Lower lobe of right lung (tissue), 2 donors: ENCODE measurements at regions not wholly inside any gene's neighbourhood (a gene's known extent, or its start where the extent isn't known, plus 50 kb on each side); places are given as distances from the start of the nearest gene placed in this dataset.
"Not testable (repeated sequence)": the region's sequence is repeated elsewhere in the genome, so short reads cannot be mapped to it uniquely, and the experiment has no call there.

Experiments
- ATAC-seq, 2 donors: fragments of 200-7000 bp; cut with Tn5 transposase; one replicate each; pipeline ENCODE4 v1.9.1; 2020 to 2022; ENCODE audit warnings: mild to moderate bottlenecking in 2 of 2, moderate library complexity in 2 of 2
- DNase-seq: peaks from one replicate; pipeline ENCODE4 v3.0.0-alpha.2; 2020
- H3K27ac ChIP-seq: fragments of 200-600 bp; one replicate; pipeline ENCODE4 v1.8.0; 2022
- H3K27me3 ChIP-seq: fragments of 200-600 bp; one replicate; pipeline ENCODE4 v1.8.0; 2022; ENCODE audit warnings: low read depth
- H3K36me3 ChIP-seq: fragments of 200-600 bp; one replicate; pipeline ENCODE4 v1.8.0; 2022; ENCODE audit warnings: mild to moderate bottlenecking
- H3K4me1 ChIP-seq: fragments of 200-600 bp; one replicate; pipeline ENCODE4 v1.8.0; 2022
- H3K4me3 ChIP-seq: fragments of 200-600 bp; one replicate; pipeline ENCODE4 v1.8.0; 2022; ENCODE audit warnings: mild to moderate bottlenecking
- H3K9me3 ChIP-seq: fragments of 200-600 bp; one replicate; pipeline ENCODE4 v1.8.0; 2022
- CTCF ChIP-seq: fragments of 200-600 bp; IDR thresholded peaks from one replicate; pipeline ENCODE4 v1.8.0; 2022; ENCODE audit warnings: antibody characterized with exemption, mild to moderate bottlenecking
- intact Hi-C: fragments of 100-400 bp; cut with DNase I; formaldehyde crosslinking; loops from one replicate; pipeline ENCODE4 v1.11.0; 2022
- donor health status: DM: no; HTN: yes; CAD: no; lungs with severe emphysema.

GRCh38 chr4:176618138-176618537 lies 174.6 kb downstream of the VEGFC start:
- Histone ChIP-seq H3K27ac (no peak overlapping the region), H3K4me3 (no peak overlapping the region), H3K36me3 (no peaks in the 10 kb centered on the region), H3K4me1 (no peaks in the 10 kb centered on the region), H3K27me3 (no peaks in the 10 kb centered on the region), H3K9me3 (no peaks in the 10 kb centered on the region)
- ATAC-seq, result no peak
- DNase-seq, result no peak
- no peak for TF ChIP-seq CTCF
- intact Hi-C loops, result no loop called here

- ATAC-seq (no peak), DNase-seq (no peak)
- H3K27me3 ChIP-seq, result no peaks in the 10 kb centered on the region
- no peak for TF ChIP-seq CTCF
- no peak overlapping the region for H3K27ac ChIP-seq
- H3K36me3 ChIP-seq, result no peaks in the 10 kb centered on the region
- intact Hi-C loops, result no loop called here
- H3K4me3 ChIP-seq, result no peak overlapping the region
- no peaks in the 10 kb centered on the region for H3K4me1 ChIP-seq
- no peaks in the 10 kb centered on the region for H3K9me3 ChIP-seq
These were observed 173.3 kb downstream of the VEGFC start for GRCh38 chr4:176619430-176619829.

- ATAC-seq, result no peak
- intact Hi-C loops, result no loop called here
- H3K4me1 ChIP-seq, result no peaks in the 10 kb centered on the region
- no peak overlapping the region for H3K27ac ChIP-seq
- no peak overlapping the region for H3K4me3 ChIP-seq
- no peak for DNase-seq
- TF ChIP-seq CTCF, result no peak
- H3K9me3 ChIP-seq, result no peaks in the 10 kb centered on the region
- H3K27me3 ChIP-seq, result no peaks in the 10 kb centered on the region
- no peaks in the 10 kb centered on the region for H3K36me3 ChIP-seq
These were observed 170.3 kb downstream of the VEGFC start for GRCh38 chr4:176622251-176622948.

DNA sequence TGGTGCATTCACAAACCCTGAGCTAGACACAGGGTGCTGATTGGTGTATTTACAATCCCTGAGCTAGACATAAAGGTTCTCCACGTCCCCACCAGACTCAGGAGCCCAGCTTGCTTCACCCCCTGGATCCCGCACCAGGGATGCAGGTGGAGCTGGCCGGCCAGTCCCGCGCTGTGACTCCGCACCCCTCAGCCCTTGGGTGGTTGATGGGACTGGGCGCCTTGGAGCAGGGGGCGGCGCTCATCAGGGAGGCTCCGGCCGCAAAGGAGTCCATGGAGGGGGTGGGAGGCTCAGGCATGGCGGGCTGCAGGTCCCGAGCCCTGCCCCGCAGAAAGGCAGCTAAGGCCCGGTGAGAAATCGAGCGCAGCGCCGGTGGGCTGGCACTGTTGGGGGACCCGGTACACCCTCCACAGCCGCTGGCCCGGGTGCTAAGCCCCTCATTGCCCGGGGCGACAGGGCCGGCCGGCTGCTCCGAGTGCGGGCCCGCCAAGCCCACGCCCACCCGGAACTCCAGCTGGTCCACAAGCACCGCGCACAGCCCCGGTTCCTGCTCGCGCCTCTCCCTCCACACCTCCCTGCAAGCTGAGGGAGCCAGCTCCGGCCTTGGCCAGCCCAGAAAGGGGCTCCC lies 167.6 kb downstream of the VEGFC start:
- H3K4me1 ChIP-seq, H3K27me3 ChIP-seq, intact Hi-C loops, H3K9me3 ChIP-seq, ATAC-seq, H3K36me3 ChIP-seq, H3K4me3 ChIP-seq, H3K27ac ChIP-seq, DNase-seq: not testable (repeated sequence)

DNA sequence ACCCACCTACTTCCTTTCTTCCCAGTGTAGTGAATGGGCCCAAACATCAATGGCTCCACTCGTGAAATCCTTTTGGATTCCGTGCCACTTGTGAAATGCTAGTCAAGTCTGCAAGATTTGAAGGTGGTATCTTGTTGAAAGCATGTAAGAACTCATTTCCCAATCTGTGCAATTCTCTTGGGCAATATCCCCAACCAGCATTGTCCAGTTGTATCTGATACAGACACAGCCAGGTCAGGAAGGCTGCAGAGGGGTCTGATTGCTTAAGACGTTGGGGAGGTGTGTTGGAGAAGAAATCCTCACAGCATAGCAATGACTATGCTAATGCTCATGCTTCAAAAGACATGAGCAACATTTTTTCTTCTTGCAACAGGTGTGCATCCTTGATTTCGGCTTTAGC lies 164.8 kb downstream of the VEGFC start:
- no peak for ATAC-seq
- H3K9me3 ChIP-seq, result no peaks in the 10 kb centered on the region
- intact Hi-C loops, result no loop called here
- no peaks in the 10 kb centered on the region for H3K27me3 ChIP-seq
- H3K4me1 ChIP-seq, result no peaks in the 10 kb centered on the region
- H3K36me3 ChIP-seq, result no peaks in the 10 kb centered on the region
- H3K4me3 ChIP-seq, result no peak overlapping the region
- no peak for TF ChIP-seq CTCF
- H3K27ac ChIP-seq, result no peak overlapping the region
- no peak for DNase-seq

- no peak overlapping the region for H3K4me3 ChIP-seq
- H3K9me3 ChIP-seq, result no peaks in the 10 kb centered on the region
- no peaks in the 10 kb centered on the region for H3K4me1 ChIP-seq
- no peaks in the 10 kb centered on the region for H3K27me3 ChIP-seq
- H3K27ac ChIP-seq, result no peak overlapping the region
- DNase-seq (no peak), ATAC-seq (no peak)
- no peaks in the 10 kb centered on the region for H3K36me3 ChIP-seq
- TF ChIP-seq CTCF, result no peak
- intact Hi-C loops, result no loop called here
These were observed 161.1 kb downstream of the VEGFC start for GRCh38 chr4:176631611-176632010.
